ENCODE measurements at regions not wholly inside any gene's neighbourhood (a gene's known extent, or its start where the extent isn't known, plus 50 kb on each side); places are given as distances from the start of the nearest gene placed in this dataset.
A peak's percentile ranks its signal among the peaks of the same experiment; 100 is the strongest.

DNA sequence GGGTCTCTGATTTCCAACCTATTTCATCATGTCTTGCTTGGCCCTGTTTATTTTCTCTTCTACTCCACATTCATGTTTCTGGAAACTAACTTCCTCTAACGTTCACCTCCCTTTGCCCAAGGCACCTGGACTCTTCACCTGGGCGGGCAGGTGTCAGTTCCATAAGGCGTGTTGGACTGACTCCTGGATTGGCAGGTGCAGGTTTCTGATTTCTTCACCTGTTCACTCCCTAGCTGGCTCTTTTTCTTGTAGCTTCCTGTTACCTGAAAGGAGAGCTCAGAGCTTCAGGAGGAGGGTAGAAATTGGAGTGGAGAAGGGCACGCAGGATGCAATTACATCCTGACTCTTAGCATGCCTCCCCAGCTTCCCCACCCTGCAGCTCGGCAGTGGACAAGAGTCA, 350.8 kb upstream of the KLF3 start:
- DNase-seq (ENCODE audit: low spot score) = peak; percentile 20

DNA sequence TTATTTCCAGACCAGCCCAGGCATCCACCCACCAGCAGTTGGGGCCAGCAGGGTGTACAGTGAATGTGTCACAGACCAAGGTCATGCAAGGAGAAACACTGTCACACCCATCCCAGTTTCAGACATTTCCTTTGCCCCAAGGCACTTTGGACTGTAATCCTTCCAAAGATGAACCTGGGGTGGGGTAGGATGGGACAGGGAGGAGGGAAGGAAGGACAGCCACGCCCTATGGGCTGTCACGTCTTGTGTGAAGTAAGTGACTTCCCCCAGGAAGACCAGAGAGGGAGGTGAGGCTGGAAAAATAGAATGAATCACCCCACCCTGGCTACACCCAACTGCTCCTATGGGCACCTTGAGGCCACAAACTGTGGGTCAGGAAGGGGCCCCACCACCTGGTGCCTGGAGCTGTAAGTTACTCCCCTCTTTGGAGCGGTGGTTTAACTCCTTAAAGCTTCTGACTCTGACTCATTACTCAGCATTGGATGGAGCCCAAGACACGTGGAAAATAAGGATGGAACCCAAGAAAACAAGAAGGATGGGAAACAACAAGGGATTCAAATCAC, 349.9 kb upstream of the KLF3 start:
- peak; percentile 73 for DNase-seq (ENCODE audit: low spot score)

DNA sequence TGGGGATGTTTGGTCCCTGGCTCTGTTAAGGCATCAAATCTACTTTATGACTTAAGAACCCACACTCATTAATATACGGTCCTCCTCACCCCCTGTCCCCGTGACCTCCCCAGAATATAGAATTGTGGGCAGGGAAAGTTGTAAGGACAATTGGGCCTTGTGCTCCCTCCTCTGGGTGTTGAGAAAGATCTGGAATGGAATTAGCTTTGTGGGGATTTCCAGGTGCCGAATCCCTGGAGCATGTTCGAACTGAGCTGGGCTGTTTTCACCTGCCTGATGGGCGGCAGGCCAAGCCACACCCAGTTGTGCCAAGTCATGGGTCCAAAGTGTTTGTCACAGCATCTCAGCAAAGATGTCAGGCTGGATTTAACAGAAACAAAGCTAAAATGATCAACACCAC, 349.3 kb upstream of the KLF3 start:
- DNase-seq (ENCODE audit: low spot score) = peak; percentile 79

DNA sequence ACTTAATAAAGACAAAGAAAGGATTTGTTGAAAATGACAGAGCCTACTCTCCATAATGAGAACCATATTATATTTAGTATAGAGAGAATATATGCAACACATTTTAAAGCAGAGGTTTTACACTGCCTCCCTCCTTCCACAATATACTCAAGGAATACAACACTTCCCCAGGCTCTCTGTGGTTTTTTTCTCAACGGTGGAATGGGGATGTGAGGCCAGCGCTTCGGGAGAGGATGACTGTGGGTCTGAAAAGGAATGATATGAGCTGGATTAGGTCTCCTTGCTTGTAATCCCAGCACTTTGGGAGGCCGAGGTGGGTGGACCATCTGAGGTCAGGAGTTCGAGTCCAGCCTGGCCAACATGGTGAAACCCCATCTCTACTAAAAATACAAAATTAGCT, 348.7 kb upstream of the KLF3 start:
- DNase-seq (ENCODE audit: low spot score) = no peak

DNA sequence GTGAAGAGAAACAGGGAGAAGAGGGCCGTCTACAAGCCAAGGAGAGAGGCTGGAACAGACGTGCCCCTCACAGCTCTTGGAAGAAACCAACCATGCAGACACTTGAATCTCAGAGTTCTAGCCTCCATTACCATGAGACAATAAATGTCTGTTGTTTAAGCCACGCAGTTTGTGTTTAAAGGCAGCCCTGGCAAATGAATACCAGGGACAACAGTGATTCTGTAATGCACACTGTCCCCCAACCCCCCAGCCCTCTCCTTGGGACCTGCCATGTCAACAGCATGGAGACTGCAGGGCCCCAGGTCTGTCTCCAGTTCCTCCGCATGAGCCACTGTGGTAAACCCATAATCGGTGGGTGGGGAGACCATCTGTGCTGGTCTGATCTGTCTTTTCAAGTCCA, 348.0 kb upstream of the KLF3 start:
- no peak for DNase-seq (ENCODE audit: low spot score)

DNA sequence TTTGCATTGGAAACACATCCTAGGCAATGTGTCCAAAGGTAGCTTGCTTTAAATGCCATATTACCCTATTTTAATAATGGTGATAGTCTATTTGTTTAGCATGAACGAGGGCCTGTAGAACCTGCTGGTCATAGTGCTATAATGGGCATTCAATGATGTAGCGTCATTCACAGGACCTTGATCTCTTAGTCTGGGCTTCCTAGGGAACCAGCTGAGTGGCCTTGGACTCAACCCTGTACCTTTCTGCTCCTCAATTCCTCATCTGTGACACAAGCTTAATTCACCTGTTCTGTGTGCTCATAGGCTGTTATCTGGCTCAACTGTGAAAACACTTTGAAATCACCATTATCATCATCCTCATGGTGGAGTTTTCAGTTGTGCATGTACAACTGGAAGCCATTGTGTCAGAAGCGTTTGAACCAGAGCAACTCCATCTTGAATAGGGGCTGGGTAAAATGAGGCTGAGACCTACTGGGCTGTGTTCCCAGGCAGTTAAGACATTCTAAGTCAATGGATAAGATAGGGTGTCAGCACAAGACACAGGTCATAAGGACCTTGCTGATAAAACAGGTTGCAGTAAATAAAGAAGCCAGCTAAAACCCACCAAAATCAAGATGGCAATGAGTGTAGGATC, 346.8 kb upstream of the KLF3 start:
- DNase-seq (ENCODE audit: low spot score) = no peak

DNA sequence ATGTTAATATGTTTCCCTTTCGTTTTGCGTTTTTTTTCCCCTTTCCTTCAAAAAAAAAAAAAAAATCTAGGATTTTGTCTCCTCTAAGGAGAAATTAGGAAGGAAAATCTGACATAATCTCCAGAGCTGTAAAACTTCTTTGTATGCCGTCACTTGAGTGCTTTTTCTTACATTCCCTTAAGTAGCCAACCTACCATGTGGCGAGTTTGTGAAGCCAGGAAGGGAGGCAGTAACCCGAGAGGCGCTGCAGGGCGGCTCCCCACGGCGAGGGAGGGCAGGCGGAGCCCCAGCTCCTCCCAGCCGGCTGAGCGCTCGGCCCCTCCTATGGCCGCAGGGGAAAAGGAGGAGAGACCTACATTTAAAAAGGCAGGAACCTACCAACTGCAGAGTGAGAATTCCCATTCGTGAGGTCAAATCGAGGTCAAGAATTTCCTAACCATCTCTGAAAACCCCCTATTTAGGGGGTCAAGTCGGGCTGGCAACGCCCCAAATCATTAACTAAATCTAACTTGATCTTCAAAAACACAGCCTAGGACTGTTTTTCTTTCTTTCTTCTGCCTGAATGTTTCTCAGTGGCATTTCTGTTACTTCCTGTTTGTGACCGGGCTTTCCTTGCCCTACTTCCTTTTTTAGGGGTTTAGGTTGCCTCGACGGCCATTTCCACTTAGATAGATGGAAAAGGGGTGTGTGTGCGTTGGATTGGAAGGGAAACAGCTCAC, 345.1 kb upstream of the KLF3 start:
- peak; percentile 87 for DNase-seq (ENCODE audit: low spot score)

DNA sequence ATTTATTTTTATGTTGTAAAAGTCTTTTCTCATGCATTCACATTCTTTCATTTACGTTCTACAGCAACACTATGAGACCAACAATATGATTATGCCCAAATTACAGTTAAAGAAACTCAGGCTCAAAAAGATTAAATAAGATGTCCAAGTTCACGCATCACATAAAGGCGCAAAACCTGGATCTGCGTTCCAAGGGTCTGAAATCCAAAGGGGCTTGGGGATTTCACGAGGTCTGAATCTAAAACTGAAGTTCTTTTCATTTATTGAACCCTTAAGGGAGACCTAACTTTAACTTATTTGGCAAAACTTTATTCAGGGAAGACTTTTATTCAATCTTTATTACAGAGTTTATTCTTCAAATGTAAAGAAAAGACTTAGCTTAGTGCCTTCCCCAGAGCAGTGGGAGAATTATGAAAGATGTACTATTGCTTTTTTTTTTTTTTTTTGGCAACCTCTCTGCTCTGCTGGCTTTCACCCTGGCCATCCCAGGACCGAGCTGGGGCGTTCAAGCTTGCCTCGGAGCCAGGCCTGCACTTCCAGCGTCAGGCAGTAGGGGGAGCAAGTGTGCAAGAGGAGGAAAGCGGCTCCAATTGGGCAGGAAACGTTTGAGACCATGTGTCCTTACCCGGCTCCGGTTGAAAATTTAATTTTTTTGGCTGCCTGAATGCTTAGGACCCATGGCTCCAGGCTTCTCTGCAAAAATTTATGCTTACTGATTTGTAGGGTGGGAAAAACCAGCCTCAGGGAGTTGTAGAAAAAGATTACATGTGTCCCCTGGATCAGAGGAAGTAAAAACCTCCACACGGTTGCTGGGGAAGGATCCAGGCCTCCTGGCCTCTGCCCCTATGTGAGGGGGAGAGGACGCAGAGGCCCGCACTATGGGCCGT, 344.3 kb upstream of the KLF3 start:
- DNase-seq (ENCODE audit: low spot score) = peak; percentile 70

DNA sequence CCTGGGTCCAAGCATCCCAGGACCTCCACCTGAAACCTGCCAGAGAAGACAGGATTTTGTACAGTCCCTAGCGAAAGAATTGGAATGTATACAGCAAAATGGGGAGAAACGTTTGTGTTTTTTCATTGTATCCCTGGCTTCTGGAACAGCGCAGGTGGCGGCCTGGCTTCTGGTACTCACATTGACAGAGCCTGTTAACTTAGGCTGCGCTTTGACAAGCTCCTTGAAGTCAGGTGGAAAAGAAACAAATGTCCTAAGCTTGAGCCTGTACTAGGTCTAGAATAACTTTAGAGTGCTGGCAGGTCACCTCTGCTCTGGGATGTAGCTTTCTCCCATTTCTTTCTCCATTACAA, 343.7 kb upstream of the KLF3 start:
- no peak for DNase-seq (ENCODE audit: low spot score)

DNA sequence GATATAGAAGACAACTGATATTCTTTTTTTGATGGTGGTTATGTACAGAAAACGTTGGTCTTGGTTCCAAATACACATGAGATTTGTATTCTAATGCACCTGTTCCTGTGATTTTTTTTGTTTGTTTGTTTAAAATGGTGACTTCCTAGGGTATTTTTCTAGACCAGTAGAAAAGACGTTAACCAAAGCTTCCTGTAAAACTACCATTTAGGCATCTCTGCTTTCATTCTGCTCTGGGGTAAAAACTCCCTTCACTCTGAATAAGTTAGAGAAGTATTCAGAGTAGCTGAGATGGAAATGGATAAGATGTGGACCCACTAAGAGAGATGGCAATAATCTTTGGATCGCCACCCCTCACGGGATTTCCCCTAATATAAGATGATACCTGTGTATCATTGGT, 343.2 kb upstream of the KLF3 start:
- DNase-seq (ENCODE audit: low spot score) = no peak

DNA sequence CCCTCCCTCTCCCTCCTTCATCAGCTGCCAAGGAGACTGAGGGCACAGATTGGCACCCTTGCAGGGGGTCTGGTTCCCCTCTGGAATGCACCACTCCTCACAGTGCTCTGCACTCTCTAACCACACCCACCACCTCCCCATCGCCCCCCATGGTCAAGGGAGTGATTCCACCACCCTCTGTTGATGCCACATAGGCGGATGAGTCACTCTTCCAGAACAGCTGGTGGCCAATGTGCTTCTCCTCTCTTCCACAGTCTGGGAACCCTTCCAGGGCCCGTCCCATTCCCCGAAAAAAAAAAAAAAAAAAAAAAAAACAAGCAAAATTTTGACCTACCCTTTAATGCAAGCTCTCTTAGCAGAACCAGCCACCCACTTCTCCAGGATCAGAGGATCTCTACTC, 341.3 kb upstream of the KLF3 start:
- peak; percentile 55 for DNase-seq (ENCODE audit: low spot score)

DNA sequence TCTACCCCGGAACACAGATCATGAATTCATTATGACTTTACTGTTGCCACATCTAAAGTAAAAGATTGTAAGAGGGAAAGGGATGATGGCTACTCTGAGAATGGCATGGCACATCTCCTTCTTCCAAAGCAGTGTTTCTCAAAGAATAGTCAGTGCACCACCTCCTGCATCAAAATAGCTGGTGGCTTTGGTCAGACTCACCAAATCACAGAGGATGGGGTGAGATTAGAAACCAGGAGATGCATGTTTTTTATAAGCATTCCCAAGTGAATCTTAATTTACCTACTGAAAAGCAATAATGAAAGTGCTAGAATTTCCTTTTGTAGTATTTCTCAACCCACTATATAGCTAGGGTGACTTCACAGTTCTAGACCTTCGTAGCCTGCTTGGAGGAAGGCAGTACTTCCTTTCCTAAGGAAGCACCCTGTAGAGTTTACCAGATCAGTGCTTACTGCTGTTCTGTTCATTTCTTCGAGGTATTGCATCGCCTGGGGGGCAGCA, 340.8 kb upstream of the KLF3 start:
- peak; percentile 36 for DNase-seq (ENCODE audit: low spot score)

DNA sequence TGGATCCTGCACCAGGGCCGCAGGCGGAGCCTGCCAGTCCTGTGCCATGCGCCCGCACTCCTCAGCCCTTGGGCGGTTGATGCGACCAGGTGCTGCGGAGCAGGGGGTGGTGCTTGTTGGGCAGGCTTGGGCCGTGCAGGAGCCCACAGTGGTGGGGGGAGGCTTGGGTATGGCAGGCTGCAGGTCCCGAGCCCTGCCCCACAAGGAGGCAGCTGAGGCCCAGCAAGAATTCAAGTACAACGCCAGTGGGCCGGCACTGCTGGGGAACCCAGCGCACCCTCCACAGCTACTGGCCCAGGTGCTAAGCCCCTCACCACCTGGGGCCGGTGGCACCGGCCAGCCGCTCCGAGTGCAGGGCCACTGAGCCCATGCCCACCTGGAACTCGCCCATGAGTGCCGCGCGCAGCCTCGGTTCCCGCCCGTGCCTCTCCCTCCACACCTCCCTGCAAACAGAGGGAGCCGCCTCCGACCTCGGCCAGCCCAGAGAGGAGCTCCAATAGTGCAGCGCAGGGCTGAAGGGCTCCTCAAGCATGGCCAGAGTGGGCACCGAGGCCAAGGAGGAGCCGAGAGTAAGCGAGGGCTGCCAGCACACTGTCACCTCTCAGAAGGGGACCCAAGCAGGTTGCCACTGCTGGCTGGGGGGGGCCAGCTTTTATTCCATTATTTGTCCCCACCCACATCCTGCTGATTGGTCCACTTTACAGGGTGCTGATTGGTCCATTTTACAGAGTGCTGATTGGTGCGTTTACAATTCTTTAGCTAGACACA, 339.0 kb upstream of the KLF3 start:
- no peak for DNase-seq (ENCODE audit: low spot score)

DNA sequence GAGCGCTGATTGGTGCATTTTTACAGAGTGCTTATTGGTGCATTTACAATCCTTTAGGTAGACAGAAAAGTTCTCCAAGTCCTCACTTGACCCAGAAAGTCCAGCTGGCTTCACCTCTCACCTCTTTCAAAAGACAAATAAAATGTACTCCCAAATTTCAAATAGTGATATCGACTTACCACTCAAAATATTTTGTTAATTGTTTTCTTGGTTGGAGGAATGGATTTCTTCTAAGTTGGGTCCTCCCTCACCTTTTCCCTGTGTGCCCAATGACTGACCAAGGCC, 338.4 kb upstream of the KLF3 start:
- no peak for DNase-seq (ENCODE audit: low spot score)

DNA sequence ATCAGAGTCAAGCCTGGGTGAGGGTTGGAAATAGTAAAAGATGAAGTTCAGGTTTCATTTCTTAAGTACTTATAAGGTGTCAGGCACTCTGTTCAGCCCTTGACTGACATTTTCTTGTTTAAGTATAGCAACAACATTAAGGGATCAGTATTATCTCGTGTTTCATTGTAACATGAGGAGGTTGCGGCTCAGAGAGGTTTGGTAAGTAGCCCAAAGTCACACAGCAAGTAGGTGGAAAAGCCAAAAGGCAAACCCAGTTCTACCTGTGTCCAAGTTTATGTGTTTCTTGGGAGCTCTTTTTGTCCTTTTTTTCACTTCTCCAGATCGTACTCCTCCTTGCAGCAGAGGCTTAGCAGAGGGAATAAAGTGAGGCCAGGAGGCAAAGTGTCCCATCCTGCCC, 337.5 kb upstream of the KLF3 start:
- no peak for DNase-seq (ENCODE audit: low spot score)

DNA sequence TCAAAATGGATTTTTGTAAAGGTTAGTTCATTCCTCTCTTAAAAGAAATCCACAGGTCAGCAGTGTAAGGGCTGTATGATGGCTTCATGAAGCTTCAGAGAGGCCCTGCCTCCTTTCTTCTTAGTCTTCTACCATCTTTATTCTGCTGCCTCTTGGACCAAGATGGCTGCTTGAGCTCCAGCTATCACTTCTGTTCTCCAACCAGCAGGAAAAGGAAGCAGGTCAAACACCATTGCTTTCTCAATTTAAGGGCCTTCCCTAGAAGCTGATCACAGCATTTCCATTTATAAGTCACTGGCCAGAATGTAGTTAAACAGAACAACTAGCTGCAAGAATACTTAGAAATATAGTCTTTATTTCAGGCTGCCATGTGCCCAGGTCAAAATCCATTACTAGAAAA, 336.8 kb upstream of the KLF3 start:
- DNase-seq (ENCODE audit: low spot score) = no peak

DNA sequence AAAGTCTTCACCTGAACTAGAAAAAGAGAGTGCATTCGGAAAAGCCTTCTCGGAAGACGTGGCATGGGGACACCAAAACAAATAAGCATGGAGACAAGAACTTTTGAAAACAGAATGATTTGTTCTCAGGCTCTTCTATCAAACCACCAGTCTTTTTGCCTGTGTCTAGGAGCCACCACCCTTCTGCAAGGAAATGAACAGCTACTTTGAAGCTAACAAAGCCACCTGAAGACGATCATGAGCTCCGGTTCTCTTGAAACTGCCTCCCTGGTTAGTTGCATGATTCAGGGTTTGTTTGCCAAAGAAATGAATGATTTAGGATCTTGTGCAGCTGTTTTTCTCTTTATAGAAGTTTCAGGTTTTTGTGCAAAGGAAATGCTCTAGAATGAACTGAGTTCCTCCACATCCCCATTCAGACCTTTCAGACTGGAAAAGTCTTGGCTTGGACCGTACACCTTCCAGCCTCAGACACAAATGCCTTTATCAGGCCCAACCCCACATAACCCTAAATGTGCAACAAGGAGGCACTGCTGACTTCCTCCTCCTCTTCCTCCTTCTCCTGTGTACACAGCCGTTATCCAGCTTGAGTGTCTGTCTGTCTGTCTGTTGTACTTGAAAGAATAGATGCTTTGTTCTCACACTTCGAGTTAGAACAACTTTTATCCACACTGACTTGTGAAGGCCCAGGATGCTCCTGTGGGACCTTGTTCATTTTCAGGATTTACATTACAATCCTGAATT, 334.8 kb upstream of the KLF3 start:
- no peak for DNase-seq (ENCODE audit: low spot score)

DNA sequence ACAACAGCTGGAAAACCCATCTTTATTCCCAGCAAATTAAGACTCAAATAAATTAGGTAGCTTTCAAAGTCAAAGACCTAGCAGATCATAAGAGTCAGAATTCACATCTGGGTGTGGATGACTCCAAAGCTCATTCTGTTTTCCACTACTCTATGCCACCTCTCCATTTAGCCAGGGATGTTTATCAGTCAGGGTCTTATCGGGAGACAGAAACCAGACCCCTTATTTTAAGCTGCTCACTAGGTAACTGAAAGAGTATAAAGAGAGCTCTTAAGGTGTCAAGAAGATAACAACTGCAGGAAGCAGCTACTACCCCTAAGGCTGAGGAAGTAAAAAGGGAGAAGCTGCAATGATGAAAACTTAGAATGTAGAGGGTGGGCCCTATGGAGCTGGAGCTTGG, 333.7 kb upstream of the KLF3 start:
- DNase-seq (ENCODE audit: low spot score) = no peak

DNA sequence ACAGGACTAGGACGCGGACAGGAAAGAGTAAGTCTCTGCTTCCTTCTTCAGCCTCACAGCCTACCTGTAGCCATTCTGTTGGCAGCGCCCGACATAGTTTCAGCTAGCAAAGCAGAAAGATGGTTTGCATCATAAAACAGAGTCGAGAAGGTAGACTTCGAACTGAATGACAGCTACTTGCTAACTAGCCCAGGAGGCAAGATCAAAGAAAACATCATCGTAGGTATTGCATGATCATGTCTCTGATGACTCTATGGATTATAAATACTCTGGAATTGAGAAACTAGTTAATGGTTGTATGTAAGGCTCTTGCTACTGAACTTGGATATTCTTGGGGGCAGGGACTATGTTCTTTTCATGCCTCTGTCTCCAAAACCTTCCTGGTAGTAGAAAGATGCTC, 333.1 kb upstream of the KLF3 start:
- DNase-seq (ENCODE audit: low spot score) = no peak

DNA sequence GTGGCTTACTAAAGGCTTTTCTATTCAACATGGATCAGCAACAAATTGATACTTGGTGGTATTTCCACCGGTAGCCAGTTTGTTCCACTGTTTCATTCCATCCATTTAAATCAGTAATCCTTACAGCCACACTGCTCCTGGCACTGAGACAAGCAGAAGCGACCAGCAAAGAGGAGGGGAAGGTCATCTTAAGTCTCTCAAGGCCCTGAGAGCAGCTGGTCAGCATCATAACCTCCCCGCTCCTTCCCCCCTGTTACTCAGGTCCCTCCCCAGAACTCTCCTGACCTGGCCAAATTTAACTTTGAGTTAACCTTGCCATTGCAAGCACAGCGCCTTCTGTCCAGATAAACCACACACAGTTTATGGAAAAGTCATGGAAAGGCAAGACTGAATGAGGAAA, 331.3 kb upstream of the KLF3 start:
- no peak for DNase-seq (ENCODE audit: low spot score)

DNA sequence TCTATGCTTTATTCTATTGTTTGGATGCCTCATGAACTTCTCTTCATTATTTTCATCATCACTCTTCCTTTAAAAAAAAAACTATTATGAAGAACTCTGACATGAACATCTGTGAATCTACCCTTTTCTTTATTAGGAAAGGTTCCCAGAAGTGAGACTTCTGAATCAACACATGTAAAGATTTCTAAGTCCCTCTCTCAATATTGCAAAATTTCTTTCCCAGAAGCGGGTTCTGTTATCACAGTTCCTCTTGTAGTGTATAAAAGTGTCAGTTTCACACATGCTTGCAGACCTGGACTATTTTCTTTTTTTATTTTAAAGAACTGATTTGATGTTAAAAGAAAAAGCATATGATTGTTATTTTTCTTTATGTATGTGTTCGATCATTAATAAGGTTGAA, 330.8 kb upstream of the KLF3 start:
- DNase-seq (ENCODE audit: low spot score) = no peak

DNA sequence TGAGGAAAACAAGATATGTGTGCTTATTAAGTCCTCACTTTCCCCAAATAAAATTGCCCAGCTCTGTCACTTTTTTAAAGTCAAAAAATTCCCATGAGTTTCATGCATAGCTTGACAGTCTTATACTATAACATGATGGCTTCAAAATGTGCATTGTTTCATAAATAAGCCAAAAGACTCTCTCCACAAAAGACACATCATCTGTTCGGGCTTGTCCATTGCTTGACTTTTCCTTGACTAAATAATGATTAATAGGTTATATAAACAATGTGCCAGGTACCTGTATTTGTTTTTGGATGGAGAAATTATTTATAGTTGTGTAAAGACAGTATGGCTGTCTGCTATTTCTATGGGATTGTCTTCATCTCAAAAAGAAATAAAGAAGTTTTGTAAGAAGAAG, 329.2 kb upstream of the KLF3 start:
- DNase-seq (ENCODE audit: low spot score) = no peak

Data from SW480 (cell line).